HEK293 (cell line): ENCODE measurements at regions not wholly inside any gene's neighbourhood (a gene's known extent, or its start where the extent isn't known, plus 50 kb on each side); places are given as distances from the start of the nearest gene placed in this dataset.
"Not testable (repeated sequence)": the region's sequence is repeated elsewhere in the genome, so short reads cannot be mapped to it uniquely, and the experiment has no call there.

Experiments used
- CTCF ChIA-PET: fragments of 350-600 bp; formaldehyde crosslinking; extraction: SDS; loops from one replicate; lab custom pipeline; 2021; ENCODE audit warnings: antibody characterized with exemption; lab: Yijun Ruan, JAX
- POLR2A ChIA-PET: fragments of 300-600 bp; formaldehyde crosslinking; extraction: SDS; loops from one replicate; lab custom pipeline; 2020; ENCODE audit warnings: antibody characterized with exemption, inconsistent platforms; lab: Yijun Ruan, JAX
- H3K27ac ChIP-seq: fragments of 200-500 bp; sonication (Bioruptor generic); 2 replicates; pipeline ENCODE4 v1.5.1; 2014; ENCODE audit warnings: low read depth, low read length, control low read depth, inconsistent platforms; ENCODE audit errors: extremely low read depth
- H3K36me3 ChIP-seq, 2 experiments: fragments of 200-500 bp in 1 of 2; sonication (Bioruptor generic) in 1 of 2; 1 replicate in 1 of 2; 2 replicates in 1 of 2; pipeline ENCODE4 v1.5.1; 2014 to 2017; ENCODE audit warnings: inconsistent platforms in 2 of 2, low read length in 2 of 2; ENCODE audit not compliant: control insufficient read depth in 2 of 2, insufficient read depth in 1 of 2
- H3K4me1 ChIP-seq: fragments of 200-500 bp; sonication (Bioruptor generic); 2 replicates; pipeline ENCODE4 v1.5.1; 2014; ENCODE audit warnings: mild to moderate bottlenecking, low read length, inconsistent platforms; ENCODE audit not compliant: control insufficient read depth, insufficient read depth
- H3K4me3 ChIP-seq: 2 replicates; pipeline ENCODE4 v1.5.1; 2011; ENCODE audit warnings: low read depth, mild to moderate bottlenecking, control low read depth, low read length, moderate library complexity
- H3K9me3 ChIP-seq: fragments of 200-500 bp; sonication (Bioruptor generic); 2 replicates; pipeline ENCODE4 v1.5.1; 2014; ENCODE audit warnings: low read depth, low read length, inconsistent platforms; ENCODE audit not compliant: control insufficient read depth, insufficient read depth
- PRDM1 ChIP-seq: fragments of 450-650 bp; formaldehyde crosslinking; IDR thresholded peaks from 2 replicates; pipeline ENCODE4; 2016; ENCODE audit warnings: missing biosample characterization, missing genetic modification characterization
- ZBTB8A ChIP-seq: fragments of 450-650 bp; formaldehyde crosslinking; IDR thresholded peaks from 2 replicates; pipeline ENCODE4 v1.5.1; 2016; ENCODE audit warnings: missing biosample characterization, missing genetic modification characterization
- ZNF366 ChIP-seq: fragments of 450-650 bp; formaldehyde crosslinking; conservative IDR thresholded peaks from 2 replicates; pipeline ENCODE4 v1.5.1; 2016; ENCODE audit warnings: missing biosample characterization, missing genetic modification characterization

- TF ChIP-seq ZBTB8A: peak; percentile 32; the same call in 1 of the 2 replicates
These were observed 73.3 kb upstream of the NBPF9 start (continued) for GRCh38 chr1:149176453-149177316.

GRCh38 chr1:149190742-149191141, 87.4 kb upstream of the NBPF9 start:
- CTCF ChIA-PET, H3K27ac ChIP-seq, POLR2A ChIA-PET, H3K36me3 ChIP-seq, H3K9me3 ChIP-seq, H3K4me1 ChIP-seq, H3K4me3 ChIP-seq: not testable (repeated sequence)

GRCh38 chr1:149196651-149197050, 93.3 kb upstream of the NBPF9 start:
- H3K4me3 ChIP-seq, CTCF ChIA-PET, POLR2A ChIA-PET, H3K36me3 ChIP-seq, H3K27ac ChIP-seq, H3K9me3 ChIP-seq, H3K4me1 ChIP-seq: not testable (repeated sequence)
- TF ChIP-seq ZNF366 (tag by site-specific recombination) (peak; percentile 24; the same call in 1 of the 2 replicates), PRDM1 (peak; percentile 82)

GRCh38 chr1:149200567-149200966, 97.2 kb upstream of the NBPF9 start:
- H3K4me3 ChIP-seq, H3K4me1 ChIP-seq, H3K36me3 ChIP-seq, CTCF ChIA-PET, H3K9me3 ChIP-seq, POLR2A ChIA-PET, H3K27ac ChIP-seq: not testable (repeated sequence)

- POLR2A ChIA-PET, H3K36me3 ChIP-seq, CTCF ChIA-PET, H3K9me3 ChIP-seq, H3K4me3 ChIP-seq, H3K4me1 ChIP-seq, H3K27ac ChIP-seq: not testable (repeated sequence)
These were observed 98.9 kb upstream of the NBPF9 start for GRCh38 chr1:149202283-149202682.

- H3K4me3 ChIP-seq, POLR2A ChIA-PET, H3K27ac ChIP-seq, H3K4me1 ChIP-seq, CTCF ChIA-PET, H3K9me3 ChIP-seq, H3K36me3 ChIP-seq: not testable (repeated sequence)
These were observed 101.0 kb upstream of the NBPF9 start for GRCh38 chr1:149204396-149204795.

- H3K4me1 ChIP-seq, H3K9me3 ChIP-seq, H3K4me3 ChIP-seq, H3K27ac ChIP-seq, POLR2A ChIA-PET, CTCF ChIA-PET, H3K36me3 ChIP-seq: not testable (repeated sequence)
These were observed 105.5 kb upstream of the NBPF9 start for GRCh38 chr1:149208836-149209235.

- H3K27ac ChIP-seq, H3K36me3 ChIP-seq, H3K9me3 ChIP-seq, POLR2A ChIA-PET, CTCF ChIA-PET, H3K4me3 ChIP-seq, H3K4me1 ChIP-seq: not testable (repeated sequence)
These were observed 108.5 kb upstream of the NBPF9 start for GRCh38 chr1:149211757-149212420.

GRCh38 chr1:149212946-149213345, 109.6 kb upstream of the NBPF9 start:
- H3K9me3 ChIP-seq, H3K4me1 ChIP-seq, CTCF ChIA-PET, H3K27ac ChIP-seq, H3K36me3 ChIP-seq, POLR2A ChIA-PET, H3K4me3 ChIP-seq: not testable (repeated sequence)

GRCh38 chr1:149213673-149214072, 110.3 kb upstream of the NBPF9 start:
- POLR2A ChIA-PET, H3K4me1 ChIP-seq, CTCF ChIA-PET, H3K36me3 ChIP-seq, H3K27ac ChIP-seq, H3K4me3 ChIP-seq, H3K9me3 ChIP-seq: not testable (repeated sequence)
